ENCODE measurements at regions not wholly inside any gene's neighbourhood (a gene's known extent, or its start where the extent isn't known, plus 50 kb on each side); places are given as distances from the start of the nearest gene placed in this dataset.

- CTCF ChIA-PET (ENCODE audit: partially characterized antibody): no interaction called here
- Mint-ChIP-seq H3K27me3 (peaks cover 0 to 3% of the 10 kb centered on the region in 2 donors), H3K9me3 (peaks cover 0 to 2% (median 0%) of the 10 kb centered on the region in 8 donors), H3K4me1 (peaks cover 0 to 2% (median under 1%) of the 10 kb centered on the region in 4 donors), H3K4me3 (no peak overlapping the region), H3K27ac (no peak overlapping the region), H3K36me3 (no peaks in the 10 kb centered on the region)
- Histone ChIP-seq H3K27ac (ENCODE audit: low read depth, low read length) (no peak overlapping the region), H3K4me3 (ENCODE audit: low read length in 2 of 2) (no peak overlapping the region), H3K9me3 (ENCODE audit: control insufficient read depth in 1 of 2, low read length in 2 of 2) (no peaks in the 10 kb centered on the region), H3K27me3 (ENCODE audit: insufficient read depth, low read length) (no peaks in the 10 kb centered on the region), H3K4me1 (ENCODE audit: insufficient read depth, low read length) (no peaks in the 10 kb centered on the region), H3K36me3 (ENCODE audit: insufficient read depth, low read length) (no peaks in the 10 kb centered on the region)
- no peak for DNase-seq
- intact Hi-C loops (cut with micrococcal nuclease): no loop called here
- POLR2A ChIA-PET (ENCODE audit: partially characterized antibody): no interaction called here
These were observed 283.6 kb downstream of the TMX3 start for GRCh38 chr18:68431111-68431921.

GRCh38 chr18:68429841-68430240 lies 285.1 kb downstream of the TMX3 start:
- intact Hi-C loops (cut with micrococcal nuclease): no loop called here
- Histone ChIP-seq H3K9me3 (ENCODE audit: control insufficient read depth in 1 of 2, low read length in 2 of 2) (no peaks in the 10 kb centered on the region), H3K27me3 (ENCODE audit: insufficient read depth, low read length) (no peaks in the 10 kb centered on the region), H3K36me3 (ENCODE audit: insufficient read depth, low read length) (no peaks in the 10 kb centered on the region), H3K4me1 (ENCODE audit: insufficient read depth, low read length) (no peaks in the 10 kb centered on the region), H3K4me3 (ENCODE audit: low read length in 2 of 2) (no peak overlapping the region), H3K27ac (ENCODE audit: low read depth, low read length) (no peak overlapping the region)
- Mint-ChIP-seq H3K4me3 (no peak overlapping the region), H3K27ac (no peak overlapping the region), H3K4me1 (no peaks in the 10 kb centered on the region), H3K9me3 (peaks cover 0 to 2% (median 0%) of the 10 kb centered on the region in 8 donors), H3K36me3 (no peaks in the 10 kb centered on the region), H3K27me3 (peaks cover 0 to 3% of the 10 kb centered on the region in 2 donors)
- no peak for DNase-seq
- CTCF ChIA-PET (ENCODE audit: partially characterized antibody): no interaction called here
- POLR2A ChIA-PET (ENCODE audit: partially characterized antibody): no interaction called here

- Mint-ChIP-seq H3K4me1 (no peaks in the 10 kb centered on the region), H3K36me3 (no peaks in the 10 kb centered on the region), H3K27ac (no peak overlapping the region), H3K9me3 (peaks cover 0 to 2% (median 0%) of the 10 kb centered on the region in 8 donors), H3K27me3 (peaks cover 0 to 3% of the 10 kb centered on the region in 2 donors), H3K4me3 (no peak overlapping the region)
- ChIA-PET POLR2A (ENCODE audit: partially characterized antibody) (no interaction called here), CTCF (ENCODE audit: partially characterized antibody) (no interaction called here)
- no peak overlapping the region for H3K4me3 ChIP-seq (ENCODE audit: low read length in 2 of 2)
- no peaks in the 10 kb centered on the region for H3K4me1 ChIP-seq (ENCODE audit: insufficient read depth, low read length)
- H3K9me3 ChIP-seq (ENCODE audit: control insufficient read depth in 1 of 2, low read length in 2 of 2): no peaks in the 10 kb centered on the region
- no peaks in the 10 kb centered on the region for H3K36me3 ChIP-seq (ENCODE audit: insufficient read depth, low read length)
- no peak overlapping the region for H3K27ac ChIP-seq (ENCODE audit: low read depth, low read length)
- H3K27me3 ChIP-seq (ENCODE audit: insufficient read depth, low read length): no peaks in the 10 kb centered on the region
- intact Hi-C loops (cut with micrococcal nuclease): no loop called here
- no peak for DNase-seq
These were observed 285.8 kb downstream of the TMX3 start for GRCh38 chr18:68429111-68429510.

- POLR2A ChIA-PET (ENCODE audit: partially characterized antibody): no interaction called here
These were observed 286.2 kb downstream of the TMX3 start for GRCh38 chr18:68428661-68429060.

GRCh38 chr18:68427951-68428401 lies 286.9 kb downstream of the TMX3 start:
- CTCF ChIA-PET (ENCODE audit: partially characterized antibody): no interaction called here
- Mint-ChIP-seq H3K9me3 (peaks cover 0 to 2% (median 0%) of the 10 kb centered on the region in 8 donors), H3K36me3 (no peaks in the 10 kb centered on the region), H3K4me3 (no peak overlapping the region), H3K27ac (no peak overlapping the region), H3K4me1 (no peaks in the 10 kb centered on the region), H3K27me3 (peaks cover 0 to 3% of the 10 kb centered on the region in 2 donors)
- H3K36me3 ChIP-seq (ENCODE audit: insufficient read depth, low read length): no peaks in the 10 kb centered on the region
- no peaks in the 10 kb centered on the region for H3K4me1 ChIP-seq (ENCODE audit: insufficient read depth, low read length)
- no peak for DNase-seq
- no peaks in the 10 kb centered on the region for H3K27me3 ChIP-seq (ENCODE audit: insufficient read depth, low read length)
- no peak overlapping the region for H3K27ac ChIP-seq (ENCODE audit: low read depth, low read length)
- intact Hi-C loops (cut with micrococcal nuclease): no loop called here
- H3K4me3 ChIP-seq (ENCODE audit: low read length in 2 of 2): no peak overlapping the region
- POLR2A ChIA-PET (ENCODE audit: partially characterized antibody): no interaction called here
- H3K9me3 ChIP-seq (ENCODE audit: control insufficient read depth in 1 of 2, low read length in 2 of 2): no peaks in the 10 kb centered on the region

More at GRCh38 chr18:68428661-68429060, 286.2 kb downstream of the TMX3 start:
- intact Hi-C loops (cut with micrococcal nuclease): no loop called here
- no peaks in the 10 kb centered on the region for H3K4me1 Mint-ChIP-seq
- H3K27ac Mint-ChIP-seq: no peak overlapping the region
- no peaks in the 10 kb centered on the region for H3K9me3 ChIP-seq (ENCODE audit: control insufficient read depth in 1 of 2, low read length in 2 of 2)
- H3K27me3 ChIP-seq (ENCODE audit: insufficient read depth, low read length): no peaks in the 10 kb centered on the region
- CTCF ChIA-PET (ENCODE audit: partially characterized antibody): no interaction called here
- H3K36me3 Mint-ChIP-seq: no peaks in the 10 kb centered on the region
- no peaks in the 10 kb centered on the region for H3K4me1 ChIP-seq (ENCODE audit: insufficient read depth, low read length)
- H3K4me3 ChIP-seq (ENCODE audit: low read length in 2 of 2): no peak overlapping the region
- H3K27me3 Mint-ChIP-seq: peaks cover 0 to 3% of the 10 kb centered on the region in 2 donors
- no peak overlapping the region for H3K27ac ChIP-seq (ENCODE audit: low read depth, low read length)
- H3K9me3 Mint-ChIP-seq: peaks cover 0 to 2% (median 0%) of the 10 kb centered on the region in 8 donors
- H3K36me3 ChIP-seq (ENCODE audit: insufficient read depth, low read length): no peaks in the 10 kb centered on the region
- H3K4me3 Mint-ChIP-seq: no peak overlapping the region
- DNase-seq: no peak

- no peaks in the 10 kb centered on the region for H3K9me3 ChIP-seq (ENCODE audit: control insufficient read depth in 1 of 2, low read length in 2 of 2)
- DNase-seq: no peak
- Mint-ChIP-seq H3K4me3 (no peak overlapping the region), H3K27ac (no peak overlapping the region), H3K4me1 (no peaks in the 10 kb centered on the region), H3K36me3 (no peaks in the 10 kb centered on the region), H3K9me3 (peaks cover 0 to 5% (median 0%) of the 10 kb centered on the region in 8 donors), H3K27me3 (peaks cover 0 to 3% of the 10 kb centered on the region in 2 donors)
- H3K27ac ChIP-seq (ENCODE audit: low read depth, low read length): no peak overlapping the region
- intact Hi-C loops (cut with micrococcal nuclease): no loop called here
- no peak overlapping the region for H3K4me3 ChIP-seq (ENCODE audit: low read length in 2 of 2)
- ChIA-PET CTCF (ENCODE audit: partially characterized antibody) (no interaction called here), POLR2A (ENCODE audit: partially characterized antibody) (no interaction called here)
- no peaks in the 10 kb centered on the region for H3K27me3 ChIP-seq (ENCODE audit: insufficient read depth, low read length)
- no peaks in the 10 kb centered on the region for H3K4me1 ChIP-seq (ENCODE audit: insufficient read depth, low read length)
- H3K36me3 ChIP-seq (ENCODE audit: insufficient read depth, low read length): no peaks in the 10 kb centered on the region
These were observed 288.1 kb downstream of the TMX3 start for GRCh38 chr18:68426731-68427315.

GRCh38 chr18:68418881-68419280 lies 296.0 kb downstream of the TMX3 start:
- no peaks in the 10 kb centered on the region for H3K4me1 ChIP-seq (ENCODE audit: insufficient read depth, low read length)
- H3K9me3 Mint-ChIP-seq: peaks cover 0 to 5% (median 0%) of the 10 kb centered on the region in 8 donors
- H3K9me3 ChIP-seq (ENCODE audit: control insufficient read depth in 1 of 2, low read length in 2 of 2): no peaks in the 10 kb centered on the region
- ChIA-PET CTCF (ENCODE audit: partially characterized antibody) (no interaction called here), POLR2A (ENCODE audit: partially characterized antibody) (no interaction called here)
- H3K27me3 Mint-ChIP-seq: peaks cover 0 to 2% of the 10 kb centered on the region in 2 donors
- H3K27me3 ChIP-seq (ENCODE audit: insufficient read depth, low read length): no peaks in the 10 kb centered on the region
- no peak for DNase-seq
- no peak overlapping the region for H3K27ac Mint-ChIP-seq
- no peaks in the 10 kb centered on the region for H3K4me1 Mint-ChIP-seq
- no peaks in the 10 kb centered on the region for H3K36me3 ChIP-seq (ENCODE audit: insufficient read depth, low read length)
- no peak overlapping the region for H3K27ac ChIP-seq (ENCODE audit: low read depth, low read length)
- H3K4me3 ChIP-seq (ENCODE audit: low read length in 2 of 2): no peak overlapping the region
- no peak overlapping the region for H3K4me3 Mint-ChIP-seq
- no peaks in the 10 kb centered on the region for H3K36me3 Mint-ChIP-seq
- intact Hi-C loops (cut with micrococcal nuclease): no loop called here

Measured in CD4-positive, alpha-beta memory T cell (primary cell).